Transverse colon (tissue), 4 donors: ENCODE measurements at regions not wholly inside any gene's neighbourhood (a gene's known extent, or its start where the extent isn't known, plus 50 kb on each side); places are given as distances from the start of the nearest gene placed in this dataset.

Source experiments
- CTCF ChIP-seq, 5 experiments: fragments of 200-600 bp in 3 of 5; fragments of 450-650 bp in 2 of 5; sonication (generic) in 3 of 5; IDR thresholded peaks; 1 replicate in 2 of 5; 2 replicates in 3 of 5; pipeline ENCODE4 v1.5.1; 2016 to 2017; ENCODE audit warnings: antibody characterized with exemption in 5 of 5, inconsistent platforms in 3 of 5, mild to moderate bottlenecking in 2 of 5, moderate library complexity in 1 of 5
- POLR2AphosphoS5 ChIP-seq, 3 donors: sonication (generic); formaldehyde crosslinking; IDR thresholded peaks; one replicate each; pipeline ENCODE4 v1.6.1; 2016; ENCODE audit warnings: antibody characterized with exemption in 3 of 3

DNA sequence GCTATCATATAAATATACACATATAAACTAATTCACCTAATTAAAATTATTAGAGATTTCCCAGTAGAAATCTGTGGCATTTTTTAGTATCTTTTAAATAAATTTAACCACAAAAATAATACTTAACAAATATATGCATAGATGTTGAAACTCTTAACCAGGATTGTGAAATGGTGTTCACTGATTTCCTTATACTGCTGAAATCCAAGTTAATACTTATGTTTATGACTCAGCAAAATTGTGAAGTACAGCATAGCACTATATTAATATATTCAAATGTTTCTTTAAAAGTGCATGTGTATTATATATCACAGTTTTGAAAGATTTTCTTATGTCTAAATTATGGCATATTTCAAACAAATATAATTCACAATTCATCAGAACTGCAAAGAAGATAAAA is 328.2 kb upstream of the MANEA start:
- no peak for TF ChIP-seq POLR2AphosphoS5 (IDR thresholded peaks at IDR 0.05)
- TF ChIP-seq CTCF (IDR thresholded peaks at IDR 0.05) = no peak
